T-helper 2 cell (primary cell): ENCODE measurements at regions not wholly inside any gene's neighbourhood (a gene's known extent, or its start where the extent isn't known, plus 50 kb on each side); places are given as distances from the start of the nearest gene placed in this dataset.
A peak's percentile ranks its signal among the peaks of the same experiment; 100 is the strongest.

Experiments used
- DNase-seq, 5 experiments: peaks; one replicate each; pipeline versions ENCODE4 v3.0.0 to v3.0.0-alpha.2; 2012 to 2022

DNA sequence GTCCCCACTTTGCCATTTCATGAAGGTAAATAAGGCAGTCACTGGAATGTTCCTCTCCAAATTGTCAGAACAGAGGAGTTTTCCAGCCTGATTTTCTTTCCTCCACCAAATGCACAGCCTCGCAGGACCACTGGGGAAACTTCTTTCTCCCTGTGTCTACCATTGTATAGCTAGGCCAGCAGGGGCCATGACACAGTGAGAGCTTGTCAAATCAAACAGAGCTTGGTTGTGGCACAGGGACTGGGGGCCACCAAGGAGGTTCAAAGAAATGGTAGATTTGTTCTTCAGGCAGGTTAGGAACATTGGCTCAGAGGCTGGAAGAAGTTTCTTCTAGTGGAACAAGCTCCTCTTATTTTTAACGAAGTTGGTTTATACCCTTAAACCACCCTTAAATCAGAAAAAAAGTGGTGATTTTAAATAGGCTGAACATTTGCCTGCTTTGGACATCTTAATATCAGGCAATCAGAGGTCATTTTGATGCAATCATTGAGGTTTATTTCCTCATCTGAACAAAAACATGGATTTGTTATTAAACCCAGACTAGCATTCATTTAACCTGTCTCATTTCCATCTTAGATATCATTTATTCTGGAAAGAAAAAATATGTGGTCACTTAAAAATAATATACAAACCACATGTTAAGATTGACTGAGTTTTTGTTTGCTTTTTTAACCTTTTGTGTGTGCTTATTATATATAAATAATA, 105.6 kb downstream of the GTPBP8 start:
- no peak for DNase-seq

- no peak for DNase-seq
Observed at GRCh38 chr3:113097960-113098447, 107.2 kb downstream of the GTPBP8 start.

GRCh38 chr3:113100063-113100462, 109.3 kb downstream of the GTPBP8 start:
- no peak for DNase-seq

DNA sequence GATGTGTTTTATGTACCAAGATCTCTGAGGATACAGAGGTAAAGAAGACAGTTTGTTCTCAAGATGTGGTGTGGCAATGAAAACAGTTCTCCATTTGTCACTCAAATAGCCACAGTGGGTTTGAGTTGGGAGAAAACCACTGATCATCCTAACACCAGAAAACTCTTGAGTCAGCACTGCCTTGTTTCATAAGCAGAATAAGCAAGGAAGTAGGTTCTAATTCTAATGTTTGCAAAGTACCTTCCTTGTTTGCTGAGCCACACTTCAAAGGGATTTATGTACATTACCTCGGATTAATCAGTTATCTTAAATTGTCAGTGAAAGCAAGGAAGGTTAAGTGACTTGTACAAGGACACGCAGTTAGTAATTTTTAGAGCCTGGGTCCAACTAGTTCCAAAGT, 107.8 kb upstream of the BOC start:
- DNase-seq = no peak

DNA sequence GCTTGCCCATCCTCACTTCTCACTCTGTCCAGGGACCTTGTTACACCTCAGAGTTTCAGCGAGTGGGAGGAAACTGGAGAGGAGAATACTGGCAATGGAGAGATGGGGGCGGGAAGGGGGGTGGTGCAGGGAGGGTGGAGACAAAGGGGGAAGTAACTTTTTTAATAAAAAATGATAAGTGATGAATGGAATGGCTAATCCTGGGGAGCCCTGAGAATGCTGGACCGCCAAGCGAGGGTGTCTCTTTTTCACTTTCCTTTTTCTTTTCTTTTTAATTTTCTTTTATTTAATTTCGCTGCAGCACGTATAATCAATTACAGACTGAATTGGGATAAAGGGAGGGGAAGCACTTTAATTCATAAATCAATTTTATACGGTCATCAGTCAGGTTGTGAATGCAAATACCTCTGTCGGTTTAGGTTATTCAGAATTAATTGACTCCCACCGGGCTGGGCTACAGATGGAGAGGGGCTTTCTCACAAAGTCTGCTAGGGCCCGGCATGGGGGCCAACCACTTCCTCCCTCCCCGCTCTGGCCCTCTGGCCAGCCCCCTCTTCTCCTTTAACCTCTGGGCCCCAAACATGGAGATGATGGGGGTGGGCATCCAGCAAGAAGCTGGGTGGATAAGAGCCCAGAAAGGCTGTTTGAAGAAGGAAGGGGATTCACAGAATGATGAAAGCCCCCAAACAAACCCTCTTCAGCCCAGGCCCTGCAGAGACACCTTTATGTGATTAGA, 106.8 kb upstream of the BOC start:
- no peak for DNase-seq

- no peak for DNase-seq
Observed at GRCh38 chr3:113105093-113105449, 106.3 kb upstream of the BOC start.

GRCh38 chr3:113105966-113106660, 105.2 kb upstream of the BOC start:
- DNase-seq = no peak

- no peak for DNase-seq
Observed at GRCh38 chr3:113110267-113110666, 101.1 kb upstream of the BOC start.

DNA sequence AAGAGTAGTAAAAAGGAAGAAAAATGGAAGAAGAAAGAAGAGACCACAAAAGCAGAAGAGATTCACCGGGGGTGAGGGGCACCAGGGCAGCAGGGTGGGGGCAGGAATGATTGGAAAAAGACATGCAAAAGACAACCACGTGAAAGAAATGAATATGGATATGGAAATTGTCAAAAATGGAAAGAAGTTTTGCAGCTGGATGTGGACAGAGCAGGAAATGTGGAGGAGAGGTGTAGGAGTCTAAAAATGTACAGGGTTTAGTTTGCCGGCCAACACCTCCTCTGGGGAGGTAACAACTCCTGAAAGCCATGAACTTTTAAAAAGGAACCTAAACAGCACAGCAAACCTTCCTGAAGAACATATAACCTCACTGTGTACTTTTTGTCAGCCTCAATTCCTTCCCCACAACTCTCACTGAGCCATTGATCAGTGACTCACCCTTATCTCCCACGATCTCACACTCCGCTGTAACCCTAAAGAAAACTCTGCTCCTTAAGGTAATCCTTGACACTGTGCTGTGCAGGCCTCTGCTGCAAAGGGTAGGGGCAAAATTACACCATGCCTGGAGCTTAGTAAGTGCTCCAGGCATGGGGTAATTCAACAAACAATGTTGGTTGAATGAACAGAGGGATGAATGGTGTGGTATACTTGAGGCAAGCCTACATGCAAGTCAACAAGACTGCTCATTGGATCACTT, 100.2 kb upstream of the BOC start:
- peak in 1 of 5 experiments; percentile 70 for DNase-seq

DNA sequence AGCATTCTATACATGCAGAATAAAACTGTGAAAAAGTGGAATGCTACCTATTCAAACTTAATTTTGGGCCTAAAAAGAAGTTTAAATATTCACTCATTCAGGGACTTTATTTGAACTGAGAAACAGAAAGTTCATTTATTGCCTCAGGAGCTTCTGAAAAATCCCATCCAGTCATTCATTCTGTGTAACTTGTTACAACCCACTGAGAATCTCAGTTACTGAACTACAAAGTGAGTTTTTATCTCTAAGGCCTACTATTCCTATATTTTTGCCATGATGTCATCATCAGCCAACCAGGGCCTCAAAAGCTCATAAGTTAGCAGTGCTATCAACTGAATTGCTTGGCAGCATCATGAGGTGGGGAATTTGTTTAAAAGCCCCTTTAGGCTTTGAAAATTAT, 98.0 kb upstream of the BOC start:
- no peak for DNase-seq

DNA sequence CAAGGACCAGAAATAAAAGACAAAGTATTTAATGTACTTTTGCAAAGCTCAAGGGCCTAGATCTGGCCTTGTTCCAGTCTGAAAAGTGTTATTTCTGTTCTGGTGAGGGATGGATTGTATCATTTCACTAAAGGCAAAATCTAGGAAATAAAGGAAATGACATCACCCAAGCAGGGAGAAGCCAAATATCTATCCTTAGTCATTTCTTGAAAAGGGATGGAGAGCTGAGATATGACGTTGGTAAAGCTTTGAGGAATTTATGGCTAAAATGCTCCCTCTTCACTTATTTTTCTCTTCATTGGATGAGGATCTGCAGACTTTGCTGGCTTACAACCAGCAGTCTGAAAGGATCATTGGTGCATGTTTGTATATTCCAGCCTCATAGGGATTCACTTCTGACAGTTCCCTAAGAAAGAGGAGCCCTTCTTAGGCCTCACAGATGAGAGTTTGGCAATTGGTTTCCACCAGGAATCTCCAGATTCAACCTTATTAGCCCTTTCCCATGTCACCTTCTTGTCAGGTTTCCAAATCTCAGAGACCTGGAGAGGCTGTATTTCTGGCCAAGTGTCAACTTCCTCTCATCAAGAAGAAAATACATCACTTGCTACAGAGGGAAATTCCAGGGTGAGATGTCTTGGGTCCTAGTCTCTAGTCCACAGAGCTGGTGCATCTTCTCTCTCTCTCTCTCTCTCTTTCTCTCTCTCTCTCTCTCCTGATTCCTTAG, 93.7 kb upstream of the BOC start:
- DNase-seq = no peak

- no peak for DNase-seq
Observed at GRCh38 chr3:113118336-113118735, 93.0 kb upstream of the BOC start.

- no peak for DNase-seq
Observed at GRCh38 chr3:113124256-113124830, 87.0 kb upstream of the BOC start.

- DNase-seq = no peak
Observed at GRCh38 chr3:113125951-113126350, 85.4 kb upstream of the BOC start.

DNA sequence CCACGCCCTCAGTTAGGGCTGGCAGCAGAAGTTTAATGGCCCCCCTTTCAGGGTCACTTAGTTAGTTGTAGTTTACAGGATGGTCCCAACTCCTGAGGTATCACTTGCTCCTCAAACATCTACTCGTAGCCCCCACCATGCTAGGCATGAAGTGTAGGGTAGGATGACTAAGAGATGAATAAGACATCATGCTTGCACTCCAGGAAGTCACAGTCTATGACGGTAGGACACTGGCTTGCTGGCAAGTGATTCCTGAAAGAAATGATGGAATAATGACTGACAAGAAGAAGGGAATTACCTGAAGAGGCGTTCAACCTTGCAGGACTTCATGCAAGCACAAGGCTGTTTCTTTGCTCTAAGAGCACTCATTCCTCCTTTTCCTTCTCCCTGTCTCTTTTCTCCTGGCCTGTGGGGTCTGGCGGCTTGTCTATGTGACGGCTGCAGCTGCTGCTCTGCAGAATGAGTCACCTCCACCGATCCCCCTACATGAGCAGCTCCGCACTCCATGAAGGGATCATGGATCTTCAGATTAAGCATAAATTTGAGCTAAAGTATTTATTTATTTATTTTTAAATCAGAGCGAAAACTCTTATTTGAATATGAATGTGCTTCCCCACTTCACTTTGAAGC, 82.9 kb upstream of the BOC start:
- no peak for DNase-seq

DNA sequence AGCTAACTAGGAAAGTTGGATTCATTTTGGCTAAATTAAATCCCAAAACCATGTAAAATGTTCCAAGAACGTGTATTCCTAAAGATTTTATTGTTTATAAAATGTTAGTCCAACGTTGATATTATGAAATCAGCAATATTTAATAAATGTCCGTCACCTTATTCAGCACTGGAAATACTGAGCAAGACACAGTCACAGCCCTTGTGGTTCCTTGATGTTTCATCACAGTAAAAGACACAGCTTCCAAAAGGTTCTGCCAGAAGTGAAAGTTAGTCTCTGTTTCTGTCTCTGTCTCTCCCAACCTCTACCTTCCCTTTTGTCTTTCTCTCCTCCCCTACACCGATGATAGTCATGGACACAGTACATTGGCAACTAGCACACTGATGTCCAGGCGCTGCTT, 82.2 kb upstream of the BOC start:
- no peak for DNase-seq

DNA sequence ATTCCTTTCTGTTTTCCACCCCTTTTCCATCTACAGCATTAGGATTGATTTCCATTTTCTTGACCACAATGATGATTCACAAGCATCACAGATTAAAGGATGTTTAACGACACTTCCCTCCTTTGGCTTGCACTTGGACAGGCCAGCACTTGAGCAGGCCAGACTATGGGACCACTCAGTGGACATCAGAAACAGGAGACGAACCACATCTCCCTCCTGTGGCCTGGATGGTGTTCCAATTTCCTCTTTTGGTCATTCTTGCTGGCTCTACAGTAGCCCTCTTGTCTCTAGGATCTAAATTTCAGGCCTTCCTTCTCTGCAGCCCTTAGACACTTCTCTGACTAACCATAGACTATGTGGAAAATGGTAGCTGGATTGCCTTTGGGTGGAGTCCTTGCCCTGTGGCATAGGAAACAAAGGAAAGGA, 78.8 kb upstream of the BOC start:
- no peak for DNase-seq

DNA sequence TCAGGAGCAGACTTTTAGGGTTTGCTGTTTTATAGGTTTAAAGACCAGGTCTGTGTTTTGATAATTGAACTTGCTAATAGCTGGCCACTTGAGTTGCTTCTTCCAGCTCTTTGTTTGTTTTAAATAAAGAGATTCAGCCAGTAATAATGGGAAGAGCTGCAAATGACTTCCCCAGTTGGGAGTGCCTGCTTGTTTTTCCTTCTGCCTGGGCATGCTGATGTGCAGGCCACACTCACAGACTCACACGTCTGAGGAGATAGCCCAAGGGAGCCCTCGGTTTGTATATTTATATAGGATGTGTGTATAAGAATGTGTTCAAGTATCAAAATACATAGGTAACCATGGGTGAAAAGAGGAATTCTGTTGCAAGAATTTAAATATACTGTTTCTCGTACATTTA, 78.2 kb upstream of the BOC start:
- DNase-seq = no peak

- peak in 1 of 5 experiments; percentile 3 for DNase-seq
Observed at GRCh38 chr3:113136071-113136470, 75.3 kb upstream of the BOC start.

DNA sequence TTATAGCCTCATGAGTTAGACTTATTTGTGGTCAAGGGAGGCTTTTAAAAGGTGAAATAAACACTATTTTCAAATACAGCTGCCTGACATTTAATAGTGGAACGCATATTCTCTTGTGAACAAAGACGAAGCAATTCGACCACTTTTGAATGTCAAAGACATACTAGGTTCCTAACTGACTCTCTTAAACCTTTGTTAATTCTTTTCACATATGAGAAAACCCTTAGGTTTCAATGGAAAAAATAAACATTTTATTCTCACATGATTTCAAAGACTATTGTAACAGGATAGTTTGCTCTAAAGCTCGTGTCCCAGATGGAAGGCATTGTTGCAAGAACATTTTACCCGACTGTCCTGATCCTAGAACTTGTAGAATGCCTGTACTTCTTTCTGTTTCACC, 74.8 kb upstream of the BOC start:
- no peak for DNase-seq
